Hippocampal formation (tissue), 2 donors: ENCODE measurements at regions not wholly inside any gene's neighbourhood (a gene's known extent, or its start where the extent isn't known, plus 50 kb on each side); places are given as distances from the start of the nearest gene placed in this dataset.

Experiments
- DNase-seq, 2 donors: peaks; one replicate each; lab custom pipeline; 2025; lab: John Stamatoyannopoulos, UW

GRCh38 chr1:4424254-4424653 is 230.2 kb upstream of the AJAP1 start:
- DNase-seq = no peak

- no peak for DNase-seq
These were observed 229.6 kb upstream of the AJAP1 start for GRCh38 chr1:4424766-4425165.

- no peak for DNase-seq
These were observed 228.5 kb upstream of the AJAP1 start for GRCh38 chr1:4425892-4426291.

- DNase-seq = no peak
These were observed 225.7 kb upstream of the AJAP1 start for GRCh38 chr1:4428711-4429110.

GRCh38 chr1:4430406-4431365 is 223.7 kb upstream of the AJAP1 start:
- DNase-seq = peak in 1 of 2 donors; percentile 1

GRCh38 chr1:4431491-4431890 is 222.9 kb upstream of the AJAP1 start:
- DNase-seq = no peak

GRCh38 chr1:4433075-4433474 is 221.3 kb upstream of the AJAP1 start:
- no peak for DNase-seq

GRCh38 chr1:4444086-4444485 is 210.3 kb upstream of the AJAP1 start:
- DNase-seq = no peak

GRCh38 chr1:4447778-4448420 is 206.5 kb upstream of the AJAP1 start:
- DNase-seq = no peak

GRCh38 chr1:4449972-4450371 is 204.4 kb upstream of the AJAP1 start:
- DNase-seq = no peak

- no peak for DNase-seq
These were observed 201.7 kb upstream of the AJAP1 start for GRCh38 chr1:4452701-4453100.

- no peak for DNase-seq
These were observed 194.4 kb upstream of the AJAP1 start for GRCh38 chr1:4460052-4460451.

GRCh38 chr1:4460651-4461050 is 193.8 kb upstream of the AJAP1 start:
- no peak for DNase-seq

- DNase-seq = no peak
These were observed 192.6 kb upstream of the AJAP1 start for GRCh38 chr1:4461726-4462290.

- no peak for DNase-seq
These were observed 191.5 kb upstream of the AJAP1 start for GRCh38 chr1:4462831-4463484.

- no peak for DNase-seq
These were observed 190.8 kb upstream of the AJAP1 start for GRCh38 chr1:4463631-4464030.

GRCh38 chr1:4464478-4464877 is 189.9 kb upstream of the AJAP1 start:
- no peak for DNase-seq

GRCh38 chr1:4467241-4467640 is 187.2 kb upstream of the AJAP1 start:
- DNase-seq = no peak

GRCh38 chr1:4468386-4468785 is 186.0 kb upstream of the AJAP1 start:
- DNase-seq = no peak

GRCh38 chr1:4468804-4469514 is 185.4 kb upstream of the AJAP1 start:
- DNase-seq = no peak

- no peak for DNase-seq
These were observed 178.0 kb upstream of the AJAP1 start for GRCh38 chr1:4476394-4476793.

- DNase-seq = no peak
These were observed 173.0 kb upstream of the AJAP1 start for GRCh38 chr1:4481451-4481850.
